Mesenchymal stem cell (in vitro differentiated cells and primary cell): ENCODE measurements at regions not wholly inside any gene's neighbourhood (a gene's known extent, or its start where the extent isn't known, plus 50 kb on each side); places are given as distances from the start of the nearest gene placed in this dataset.

Source experiments
- DNase-seq: peaks from one replicate; pipeline ENCODE4 v3.0.0-alpha.2; 2013
- H2AFZ ChIP-seq: one replicate; pipeline ENCODE4 v1.6.1; 2013; ENCODE audit warnings: low read depth, mild to moderate bottlenecking, control low read depth, inconsistent platforms, low read length, moderate library complexity
- H2AK5ac ChIP-seq: 2 replicates; pipeline ENCODE4 v1.6.1; 2013; ENCODE audit warnings: low read length, moderate library complexity, mild to moderate bottlenecking, inconsistent platforms; ENCODE audit not compliant: severe bottlenecking
- H2BK120ac ChIP-seq: one replicate; pipeline ENCODE4 v1.6.1; 2013; ENCODE audit warnings: low read depth, mild to moderate bottlenecking, inconsistent platforms, low read length, moderate library complexity
- H2BK12ac ChIP-seq, 2 experiments: one replicate each; pipeline ENCODE4 v1.6.1; 2013; ENCODE audit warnings: inconsistent platforms in 2 of 2, low read length in 2 of 2, mild to moderate bottlenecking in 2 of 2, moderate library complexity in 2 of 2, control low read depth in 1 of 2
- H2BK15ac ChIP-seq: one replicate; pipeline ENCODE4 v1.6.1; 2013; ENCODE audit warnings: mild to moderate bottlenecking, low read depth, inconsistent platforms; ENCODE audit not compliant: poor library complexity, severe bottlenecking
- H2BK5ac ChIP-seq: 2 replicates; pipeline ENCODE4 v1.6.1; 2013; ENCODE audit warnings: low read depth, mild to moderate bottlenecking, low read length, control low read depth, inconsistent platforms; ENCODE audit not compliant: poor library complexity, severe bottlenecking
- H3K14ac ChIP-seq, 2 experiments: one replicate each; pipeline ENCODE4 v1.6.1; 2013; ENCODE audit warnings: inconsistent platforms in 2 of 2, low read length in 2 of 2, control low read depth in 1 of 2, mild to moderate bottlenecking in 1 of 2, moderate library complexity in 1 of 2
- H3K18ac ChIP-seq, 2 experiments: one replicate each; pipeline ENCODE4 v1.6.1; 2013; ENCODE audit warnings: inconsistent platforms in 2 of 2, low read length in 2 of 2, control low read depth in 1 of 2, low read depth in 1 of 2, mild to moderate bottlenecking in 1 of 2
- H3K23ac ChIP-seq, 2 experiments: one replicate each; pipeline ENCODE4 v1.6.1; 2013; ENCODE audit warnings: inconsistent platforms in 2 of 2, low read length in 2 of 2, mild to moderate bottlenecking in 2 of 2, moderate library complexity in 2 of 2, control low read depth in 1 of 2
- H3K27ac ChIP-seq: 2 replicates; pipeline ENCODE4 v1.5.1; 2013; ENCODE audit warnings: mild to moderate bottlenecking, moderate library complexity, low read length, control low read depth, inconsistent platforms; ENCODE audit not compliant: poor library complexity, severe bottlenecking
- H3K27me3 ChIP-seq, 2 experiments: 2 replicates each; pipeline versions ENCODE4 v1.6.1 to v1.7.0; 2013; ENCODE audit warnings: low read length in 2 of 2, mild to moderate bottlenecking in 2 of 2, moderate library complexity in 2 of 2, control low read depth in 1 of 2, inconsistent platforms in 1 of 2; ENCODE audit not compliant: control insufficient read depth in 1 of 2, insufficient read depth in 1 of 2
- H3K36me3 ChIP-seq, 2 experiments: 2 replicates each; pipeline versions ENCODE4 v1.6.1 to v1.7.0; 2013; ENCODE audit warnings: low read length in 2 of 2, control low read depth in 1 of 2, inconsistent platforms in 1 of 2, low read depth in 1 of 2, mild to moderate bottlenecking in 1 of 2; ENCODE audit not compliant: insufficient read depth in 2 of 2, control insufficient read depth in 1 of 2
- H3K4ac ChIP-seq, 2 experiments: one replicate each; pipeline ENCODE4 v1.6.1; 2013; ENCODE audit warnings: inconsistent platforms in 2 of 2, low read length in 2 of 2, mild to moderate bottlenecking in 2 of 2, moderate library complexity in 2 of 2, control low read depth in 1 of 2, low read depth in 1 of 2
- H3K4me1 ChIP-seq: 2 replicates; pipeline ENCODE4 v1.6.1; 2013; ENCODE audit warnings: low read depth, low read length, control low read depth; ENCODE audit not compliant: control insufficient read depth, insufficient read depth
- H3K4me2 ChIP-seq: 2 replicates; pipeline ENCODE4 v1.6.1; 2013; ENCODE audit warnings: low read length, mild to moderate bottlenecking, inconsistent platforms; ENCODE audit not compliant: poor library complexity, severe bottlenecking
- H3K4me3 ChIP-seq, 2 experiments: 2 replicates each; pipeline versions ENCODE4 v1.5.1 to v1.7.0; 2013; ENCODE audit warnings: low read length in 2 of 2, mild to moderate bottlenecking in 2 of 2, control low read depth in 1 of 2, low read depth in 1 of 2; ENCODE audit not compliant: insufficient read depth in 1 of 2
- H3K79me1 ChIP-seq: replicated peaks from 2 replicates; pipeline ENCODE4 v1.6.1; 2013; ENCODE audit warnings: mild to moderate bottlenecking, control low read depth, low read length, inconsistent platforms; ENCODE audit not compliant: poor library complexity, severe bottlenecking
- H3K9ac ChIP-seq: 2 replicates; pipeline ENCODE4 v1.7.0; 2013; ENCODE audit warnings: mild to moderate bottlenecking, low read length, moderate library complexity
- H3K9me3 ChIP-seq: 2 replicates; pipeline ENCODE4 v1.7.0; 2013; ENCODE audit warnings: mild to moderate bottlenecking, low read length; ENCODE audit not compliant: control insufficient read depth
- H4K8ac ChIP-seq: one replicate; pipeline ENCODE4 v1.6.1; 2013; ENCODE audit warnings: inconsistent platforms, mild to moderate bottlenecking, low read length, moderate library complexity
- H4K91ac ChIP-seq: one replicate; pipeline ENCODE4 v1.6.1; 2013; ENCODE audit warnings: mild to moderate bottlenecking, low read length, inconsistent platforms
- WGBS: methylation state at CpG from one replicate; pipeline ENCODE4 v1.1.7; 2013; ENCODE audit warnings: mixed read lengths; 5-methylcytosine and 5-hydroxymethylcytosine counted together

GRCh38 chr12:127300075-127300474 lies 966.9 kb upstream of the TMEM132C start:
- WGBS: 69% methylated on average over 4 of the region's 4 CpGs
- Histone ChIP-seq H3K4me1 (no peaks in the 10 kb centered on the region), H3K18ac (no peak overlapping the region), H3K27me3 (no peaks in the 10 kb centered on the region), H3K14ac (no peak overlapping the region), H4K91ac (no peak overlapping the region), H3K4me2 (no peak overlapping the region), H3K9me3 (peaks cover 20% of the 10 kb centered on the region), H3K4ac (no peak overlapping the region), H3K36me3 (no peaks in the 10 kb centered on the region), H2BK5ac (no peak overlapping the region), H3K4me3 (no peak overlapping the region), H2AFZ (no peak overlapping the region), H4K8ac (no peak overlapping the region), H2BK15ac (no peak overlapping the region), H3K27ac (no peak overlapping the region), H3K9ac (no peak overlapping the region), H3K23ac (no peak overlapping the region), H2BK12ac (no peak overlapping the region), H2BK120ac (no peak overlapping the region), H2AK5ac (no peak overlapping the region), H3K79me1 (no peaks in the 10 kb centered on the region)
- DNase-seq: no peak

- no peak overlapping the region for H2BK12ac ChIP-seq
- H3K79me1 ChIP-seq: no peaks in the 10 kb centered on the region
- no peak overlapping the region for H3K9ac ChIP-seq
- H3K27ac ChIP-seq: no peak overlapping the region
- H3K18ac ChIP-seq: no peak overlapping the region
- H3K4ac ChIP-seq: no peak overlapping the region
- H3K4me2 ChIP-seq: no peak overlapping the region
- 43% methylated on average over 3 of the region's 3 CpGs for WGBS
- H4K8ac ChIP-seq: no peak overlapping the region
- no peak overlapping the region for H2BK120ac ChIP-seq
- no peaks in the 10 kb centered on the region for H3K36me3 ChIP-seq
- H3K9me3 ChIP-seq: peaks cover 20% of the 10 kb centered on the region
- no peaks in the 10 kb centered on the region for H3K27me3 ChIP-seq
- H3K4me1 ChIP-seq: no peaks in the 10 kb centered on the region
- no peak overlapping the region for H2AK5ac ChIP-seq
- H4K91ac ChIP-seq: no peak overlapping the region
- no peak for DNase-seq
- H3K23ac ChIP-seq: no peak overlapping the region
- H2AFZ ChIP-seq: no peak overlapping the region
- no peak overlapping the region for H2BK15ac ChIP-seq
- H3K14ac ChIP-seq: no peak overlapping the region
- no peak overlapping the region for H2BK5ac ChIP-seq
- H3K4me3 ChIP-seq: no peak overlapping the region
Observed at GRCh38 chr12:127300753-127301152, 966.2 kb upstream of the TMEM132C start.

GRCh38 chr12:127301876-127302275 lies 965.1 kb upstream of the TMEM132C start:
- Histone ChIP-seq H3K27ac (no peak overlapping the region), H2AFZ (no peak overlapping the region), H3K9me3 (peaks cover 20% of the 10 kb centered on the region), H3K4ac (no peak overlapping the region), H2AK5ac (no peak overlapping the region), H3K9ac (no peak overlapping the region), H3K36me3 (no peaks in the 10 kb centered on the region), H2BK12ac (no peak overlapping the region), H2BK120ac (no peak overlapping the region), H3K4me2 (no peak overlapping the region), H3K23ac (no peak overlapping the region), H3K79me1 (no peaks in the 10 kb centered on the region), H2BK5ac (no peak overlapping the region), H3K4me1 (no peaks in the 10 kb centered on the region), H3K18ac (no peak overlapping the region), H2BK15ac (no peak overlapping the region), H3K4me3 (no peak overlapping the region), H3K14ac (no peak overlapping the region), H4K8ac (no peak overlapping the region), H4K91ac (no peak overlapping the region), H3K27me3 (no peaks in the 10 kb centered on the region)
- DNase-seq: no peak
- WGBS: no CpG with 5 or more reads among the region's 1 CpG

- Histone ChIP-seq H3K79me1 (no peaks in the 10 kb centered on the region), H2BK15ac (no peak overlapping the region), H3K27me3 (no peaks in the 10 kb centered on the region), H3K4me1 (no peaks in the 10 kb centered on the region), H4K91ac (no peak overlapping the region), H3K4ac (no peak overlapping the region), H3K36me3 (no peaks in the 10 kb centered on the region), H2BK5ac (no peak overlapping the region), H3K14ac (no peak overlapping the region), H3K4me3 (no peak overlapping the region), H3K27ac (no peak overlapping the region), H3K9ac (no peak overlapping the region), H3K4me2 (no peak overlapping the region), H2AK5ac (no peak overlapping the region), H3K23ac (no peak overlapping the region), H3K18ac (no peak overlapping the region), H2BK12ac (no peak overlapping the region), H2AFZ (no peak overlapping the region), H4K8ac (no peak overlapping the region), H2BK120ac (no peak overlapping the region), H3K9me3 (peaks cover 8% of the 10 kb centered on the region)
- no peak for DNase-seq
- WGBS: 71% methylated on average over 8 of the region's 8 CpGs
Observed at GRCh38 chr12:127304751-127305725, 961.9 kb upstream of the TMEM132C start.
